AG20443 (cell line): ENCODE measurements at regions not wholly inside any gene's neighbourhood (a gene's known extent, or its start where the extent isn't known, plus 50 kb on each side); places are given as distances from the start of the nearest gene placed in this dataset.

Source experiments
- DNase-seq: peaks from one replicate; pipeline ENCODE4 v3.0.0; 2012; ENCODE audit warnings: low spot score, mixed read lengths

DNA sequence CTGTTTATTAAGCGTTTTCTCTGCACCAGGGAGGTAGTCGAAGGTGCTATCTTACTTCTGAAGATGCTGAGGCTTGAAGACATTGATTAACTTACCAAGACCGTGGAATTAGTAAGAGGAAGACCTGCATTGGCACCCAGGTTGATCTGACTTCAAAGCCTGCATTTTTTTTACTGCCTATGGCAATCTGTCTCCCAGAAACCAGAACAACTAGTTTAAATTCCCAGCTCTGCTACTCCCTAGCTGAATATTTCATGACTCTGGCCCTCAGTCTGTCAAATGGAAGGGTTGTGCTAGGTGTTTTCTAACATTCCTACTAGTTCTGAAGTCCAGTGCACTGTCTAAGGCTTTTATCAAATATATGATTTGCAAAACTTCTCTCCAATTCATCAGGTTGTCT is 52.0 kb upstream of the GRAMD1B start:
- DNase-seq: no peak

DNA sequence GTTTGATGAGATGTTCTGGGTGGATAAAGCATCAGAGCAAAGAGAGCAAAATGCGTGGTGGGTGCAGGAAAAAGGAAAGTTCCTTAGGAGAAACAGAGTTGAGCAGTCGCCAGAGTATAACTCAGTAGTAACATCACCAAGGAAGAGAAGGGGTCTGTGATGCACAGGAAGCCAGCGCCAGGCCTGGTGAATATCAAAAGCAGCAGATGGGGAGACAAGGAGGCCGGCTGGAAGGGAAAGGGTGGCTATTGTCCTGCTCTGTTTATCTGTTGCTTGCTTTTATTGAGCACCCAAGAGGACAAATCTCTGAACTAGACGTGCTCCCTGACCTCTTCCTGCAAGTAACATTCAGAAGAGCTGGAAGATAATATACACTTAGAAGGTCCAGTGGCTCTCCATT is 52.7 kb upstream of the GRAMD1B start:
- no peak for DNase-seq

DNA sequence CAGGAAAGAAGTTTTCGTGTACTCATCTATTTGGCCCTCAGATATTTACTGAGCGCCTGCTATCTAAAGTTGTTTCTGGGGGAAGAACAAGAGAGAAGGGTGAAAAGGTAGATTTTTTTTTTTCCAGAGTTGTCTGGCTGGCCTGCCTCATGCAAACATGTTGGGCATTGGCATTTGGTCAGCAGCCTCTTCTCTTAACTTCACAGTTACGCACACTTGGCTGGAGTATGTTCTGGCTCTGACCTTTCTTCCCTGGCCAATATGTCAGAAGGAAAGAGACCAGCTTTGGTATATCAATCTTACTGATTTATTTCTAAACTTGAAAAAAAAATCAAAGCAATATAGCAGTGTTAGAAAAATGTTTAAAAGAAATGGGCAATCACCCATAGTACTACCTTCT is 54.2 kb upstream of the GRAMD1B start:
- DNase-seq: no peak

DNA sequence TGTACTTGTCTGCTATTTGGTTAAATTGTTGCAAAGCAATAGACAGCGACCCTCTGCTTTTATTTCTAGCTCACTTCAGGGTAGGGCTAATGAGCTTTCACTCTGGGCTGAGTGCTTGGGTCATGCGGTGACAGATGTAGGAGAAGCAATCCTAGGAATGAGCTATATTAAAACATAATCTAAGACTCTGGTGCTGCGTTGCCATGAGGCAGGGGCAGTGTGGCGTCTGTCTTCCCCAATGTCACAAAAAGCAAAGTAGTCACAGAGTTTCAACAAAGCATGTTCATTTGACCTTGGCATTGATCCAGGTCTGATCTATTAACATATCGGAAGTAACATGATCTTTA is 55.5 kb upstream of the GRAMD1B start:
- DNase-seq: no peak

DNA sequence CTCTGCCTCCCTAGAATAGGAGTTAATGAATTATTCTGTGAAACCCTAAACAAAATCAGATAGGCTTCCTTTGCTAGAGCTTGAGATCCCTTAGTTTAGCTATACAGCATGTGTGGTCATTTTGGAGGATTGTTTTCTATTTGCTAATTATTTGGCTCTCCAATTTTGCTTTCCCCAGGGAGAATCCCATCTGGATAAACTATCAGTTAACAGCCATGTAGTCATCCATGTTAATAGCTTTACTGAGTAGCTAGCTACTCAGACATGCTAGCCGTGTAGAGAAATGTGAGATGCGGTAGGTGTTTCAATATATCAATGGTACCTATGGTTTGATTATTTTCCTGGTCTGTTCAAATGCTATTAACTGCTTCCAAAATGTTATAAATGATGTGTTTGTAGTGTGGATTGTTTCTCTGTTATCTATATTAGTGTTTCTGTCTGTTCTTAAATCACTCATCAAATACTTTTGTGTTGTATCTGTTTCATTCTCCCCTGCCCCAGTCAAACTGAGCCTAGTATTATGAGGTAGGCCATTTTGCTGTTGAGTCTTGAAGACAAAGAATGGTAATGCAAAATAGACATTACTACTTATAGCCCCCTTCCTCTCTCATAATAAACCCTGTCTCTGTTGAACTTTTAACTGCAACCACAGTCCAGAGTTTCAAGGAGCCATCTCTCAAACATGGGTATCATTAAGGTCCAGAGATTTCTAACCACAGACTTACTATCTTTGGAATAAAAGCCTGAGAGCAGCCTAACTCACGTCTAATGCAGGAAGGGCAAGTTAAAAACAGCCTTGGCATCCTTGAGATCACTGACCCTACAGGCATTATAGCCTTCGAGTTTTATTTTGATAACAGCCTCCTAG is 56.1 kb upstream of the GRAMD1B start:
- DNase-seq: no peak

DNA sequence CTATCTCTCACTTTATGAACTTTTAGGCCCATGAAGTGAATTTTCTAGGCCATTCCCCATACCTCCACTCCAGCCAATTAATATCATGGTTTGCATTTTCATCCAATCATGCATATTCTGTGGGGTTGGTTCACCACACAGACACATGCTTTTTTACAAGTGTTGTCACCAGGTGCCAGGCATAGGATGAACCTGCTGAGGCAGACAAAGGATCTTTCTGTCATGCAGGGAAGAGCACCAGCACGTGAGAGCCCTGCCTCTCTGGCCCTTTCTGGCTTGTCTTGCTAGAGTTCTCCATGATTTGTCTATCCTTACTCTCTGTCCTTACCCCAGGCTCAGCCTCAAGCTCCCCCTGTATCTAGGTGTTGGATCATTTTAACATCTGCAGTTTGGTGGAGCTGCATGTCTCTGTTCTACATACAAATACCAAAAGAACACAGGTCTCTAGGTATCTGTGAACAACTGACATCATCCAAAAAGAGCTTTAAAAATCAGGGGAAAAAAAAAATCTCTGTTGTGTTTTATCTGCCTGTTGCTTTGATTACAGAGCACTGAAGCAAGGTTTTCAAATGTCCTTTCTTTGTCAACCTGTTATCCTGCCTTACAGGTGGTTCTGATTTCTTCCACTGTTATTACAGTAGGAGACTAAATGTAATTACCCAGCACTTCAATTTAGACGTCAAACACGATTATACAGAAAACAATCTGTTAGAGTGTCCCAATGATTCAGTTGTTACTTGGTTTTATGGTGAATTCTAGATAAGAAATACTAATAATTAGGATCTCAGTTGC is 58.4 kb upstream of the GRAMD1B start:
- no peak for DNase-seq

DNA sequence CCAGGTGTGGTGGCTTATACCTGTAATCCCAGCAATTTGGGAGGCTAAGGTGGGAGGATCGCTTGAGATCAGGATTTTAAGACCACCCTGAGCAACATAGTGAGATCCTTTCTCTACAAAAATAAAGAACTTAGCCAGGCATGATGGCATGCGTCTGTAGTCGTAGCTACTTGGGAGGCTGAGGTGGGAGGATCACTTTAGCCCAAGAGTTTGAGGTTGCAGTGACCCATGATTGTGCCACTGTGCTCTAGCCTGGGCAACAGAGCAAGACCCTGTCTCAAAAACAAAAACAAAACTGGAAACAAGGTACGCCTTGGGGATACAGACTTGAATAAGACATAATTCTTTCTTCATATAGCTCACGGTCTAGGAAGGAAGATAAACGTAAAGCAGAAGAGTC is 63.1 kb upstream of the GRAMD1B start:
- DNase-seq: no peak

DNA sequence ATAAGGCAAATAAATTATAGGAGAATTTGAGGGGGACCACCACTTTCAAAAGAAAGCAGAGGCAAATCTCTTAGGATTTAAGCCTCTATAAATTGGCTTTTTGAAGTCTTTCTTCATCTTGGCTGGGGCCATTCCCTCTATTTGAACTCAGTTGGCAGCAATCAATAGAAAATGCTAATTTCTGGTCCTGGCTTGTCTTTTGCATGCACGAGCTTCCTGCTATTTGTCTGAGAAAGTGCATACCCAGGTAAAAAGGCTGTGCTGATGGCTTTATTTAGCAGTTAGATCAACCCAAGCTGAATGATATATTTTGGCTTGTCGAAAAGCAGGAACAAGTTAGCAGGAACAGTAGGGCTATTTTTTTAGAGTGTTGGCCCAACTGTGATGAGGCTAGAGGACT is 64.1 kb upstream of the GRAMD1B start:
- DNase-seq: no peak

DNA sequence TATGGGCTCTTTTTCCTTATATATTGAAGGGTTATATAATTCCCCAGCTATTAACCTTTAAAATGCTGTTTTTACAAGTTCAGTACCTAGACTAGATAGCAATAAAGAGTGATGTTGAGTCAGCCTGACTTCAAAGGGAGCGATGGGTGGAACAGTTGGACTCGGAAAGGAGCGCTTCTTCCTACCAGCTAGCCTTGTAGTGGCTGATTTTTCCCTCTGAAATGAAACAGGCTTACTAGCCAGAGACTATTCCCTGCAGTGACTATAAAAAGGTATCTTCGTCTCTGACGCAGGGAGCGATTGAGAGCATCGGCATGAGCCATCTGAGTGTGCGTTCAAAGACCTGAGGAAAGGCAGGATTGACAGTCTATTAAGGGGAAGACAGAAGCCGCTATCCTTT is 66.0 kb upstream of the GRAMD1B start:
- no peak for DNase-seq

DNA sequence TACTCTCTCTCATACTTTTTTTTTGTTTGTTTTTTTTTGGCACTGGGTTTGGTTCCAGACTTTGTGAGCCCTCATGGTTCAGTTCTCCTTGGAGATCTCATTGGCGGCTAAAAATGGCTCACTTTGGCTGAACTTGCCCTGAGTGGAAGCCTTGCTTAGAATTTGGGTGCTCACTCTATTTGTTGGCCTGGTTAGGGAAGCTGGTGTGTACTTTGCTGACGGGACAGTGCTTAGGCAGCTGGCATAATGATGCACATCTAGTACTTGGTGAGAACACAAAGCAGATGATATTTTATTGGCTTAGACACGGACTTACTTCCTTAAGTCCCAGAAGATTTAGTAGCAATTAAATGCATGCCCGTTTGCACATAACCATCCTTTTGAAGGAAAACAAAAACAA is 66.5 kb upstream of the GRAMD1B start:
- no peak for DNase-seq

DNA sequence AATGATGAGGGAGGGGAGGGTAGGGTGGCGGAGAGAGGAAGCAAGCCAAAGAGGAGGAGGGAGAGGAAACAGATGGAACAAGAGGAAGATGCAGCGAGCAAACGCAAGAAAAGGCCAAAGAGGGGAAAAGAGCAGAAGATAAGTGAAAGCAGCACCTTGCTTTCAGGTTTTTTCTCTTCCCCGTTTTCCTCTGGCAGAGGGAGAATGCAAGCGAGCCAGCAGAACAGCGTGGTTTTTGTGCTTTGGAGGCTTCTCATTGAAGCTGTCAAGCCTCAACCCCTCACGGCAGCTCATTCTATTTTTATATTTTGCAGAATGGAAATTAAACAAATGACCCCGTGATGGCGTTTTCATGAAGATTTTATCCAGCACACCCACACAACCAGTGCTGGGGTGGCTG is 67.1 kb upstream of the GRAMD1B start:
- no peak for DNase-seq

DNA sequence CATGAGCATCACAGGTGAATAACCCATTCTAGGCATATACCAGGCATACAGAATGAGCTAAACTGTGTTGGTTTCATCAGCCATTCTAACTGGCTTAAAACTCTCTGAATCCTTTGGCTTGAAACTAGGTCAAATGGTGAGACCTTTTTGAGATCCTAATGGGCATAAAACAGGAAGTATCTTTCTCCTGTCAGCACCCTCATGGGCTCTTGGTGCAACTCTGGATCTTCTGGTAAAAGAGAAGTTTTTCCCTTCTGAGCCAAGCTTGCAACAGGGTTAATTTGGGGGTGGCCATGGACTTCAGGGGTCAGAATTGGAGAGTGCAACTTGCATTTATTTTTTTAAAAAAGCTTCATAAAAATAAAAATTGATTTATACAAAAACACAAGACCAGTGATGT is 67.9 kb upstream of the GRAMD1B start:
- DNase-seq: no peak

DNA sequence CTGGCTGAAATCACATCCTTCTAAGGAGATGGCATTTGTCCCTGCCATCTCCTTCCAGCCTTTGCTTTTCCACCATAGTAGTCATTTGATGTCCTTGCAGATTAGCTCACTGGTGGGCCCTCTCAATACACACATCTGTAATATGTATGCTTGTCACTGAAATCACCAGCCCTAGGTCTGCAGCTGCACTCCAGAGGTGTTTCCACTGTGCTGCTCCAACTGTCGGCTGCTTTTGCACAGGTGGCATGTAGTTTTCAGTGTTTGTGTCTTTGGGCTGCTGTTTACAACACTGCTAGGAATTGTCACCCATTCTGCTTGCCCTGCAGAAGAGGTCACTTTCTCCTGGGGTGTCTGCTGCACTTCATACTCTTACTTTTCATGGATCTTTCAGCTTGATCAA is 69.0 kb upstream of the GRAMD1B start:
- DNase-seq: no peak

DNA sequence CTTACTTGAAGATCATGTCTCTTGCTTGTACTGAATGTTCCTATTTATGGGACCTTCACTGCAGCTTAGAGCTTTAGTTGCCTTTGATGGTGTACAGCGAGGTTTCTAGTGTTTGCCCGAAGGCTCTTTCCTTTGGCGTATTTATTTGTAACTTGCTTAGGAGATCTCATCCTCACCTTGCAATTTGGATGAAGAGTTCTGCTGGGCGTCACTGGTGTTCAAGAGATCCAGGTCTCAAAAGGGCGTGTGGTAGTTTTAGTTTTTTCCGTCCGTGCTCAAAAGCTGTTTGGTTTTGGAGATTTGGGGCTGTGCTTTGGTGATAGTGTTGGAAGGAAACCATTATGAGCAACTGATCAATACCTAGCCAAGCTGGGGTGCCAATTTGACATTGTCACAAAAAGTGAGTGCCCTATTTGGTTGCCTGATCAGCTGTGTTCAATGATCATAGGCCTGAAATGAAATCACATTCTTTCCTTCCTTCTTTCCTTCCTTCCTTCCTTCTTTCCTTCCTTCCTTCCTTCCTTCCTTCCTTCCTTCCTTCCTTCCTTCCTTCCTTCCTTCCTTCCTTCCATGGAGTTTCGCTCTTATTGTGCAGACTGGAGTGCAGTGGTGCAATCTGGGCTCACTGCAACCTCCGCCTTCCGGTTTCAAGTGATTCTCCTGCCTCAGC is 69.7 kb upstream of the GRAMD1B start:
- no peak for DNase-seq

DNA sequence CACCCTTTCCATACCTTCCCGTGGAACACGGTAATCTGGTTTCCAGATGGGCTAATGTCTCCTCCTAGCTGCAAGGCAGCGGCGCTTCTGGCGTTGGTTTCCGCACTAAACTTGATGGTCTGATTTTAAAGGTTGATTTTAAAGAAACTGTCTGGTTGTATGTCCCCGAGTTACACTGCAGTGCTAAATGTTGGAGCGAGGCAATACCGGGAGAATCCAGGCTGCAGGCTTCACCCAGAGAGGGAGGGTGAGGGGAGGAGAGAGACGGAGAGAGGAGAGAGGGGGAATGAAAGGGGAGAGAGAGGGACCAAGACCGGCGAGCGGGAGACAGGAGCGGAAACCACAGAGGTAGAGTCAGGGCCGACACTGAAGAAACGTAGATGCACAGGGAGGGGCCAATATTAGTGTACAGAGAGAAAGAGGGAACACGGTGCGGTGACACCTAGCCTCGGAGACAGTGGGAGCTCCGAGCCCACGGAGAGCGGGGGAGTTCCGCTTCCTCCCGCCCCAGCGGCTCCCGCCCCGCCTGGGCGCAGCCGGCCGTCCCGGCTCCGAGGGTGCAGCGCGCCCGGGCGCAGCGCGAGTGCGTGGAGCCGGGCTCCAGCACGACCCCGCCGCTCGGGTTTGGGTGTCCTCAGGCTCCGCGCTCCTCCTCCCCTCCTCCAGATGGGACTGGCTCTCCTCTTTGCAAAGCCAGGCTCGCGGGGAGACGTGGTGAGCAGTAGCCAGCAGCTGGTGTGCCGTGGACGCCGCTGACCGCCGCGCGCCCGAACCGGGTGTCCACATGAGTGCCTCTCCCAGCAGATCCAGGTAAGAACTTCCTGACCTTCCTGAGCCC is 71.9 kb upstream of the GRAMD1B start:
- DNase-seq: peak; percentile 66

DNA sequence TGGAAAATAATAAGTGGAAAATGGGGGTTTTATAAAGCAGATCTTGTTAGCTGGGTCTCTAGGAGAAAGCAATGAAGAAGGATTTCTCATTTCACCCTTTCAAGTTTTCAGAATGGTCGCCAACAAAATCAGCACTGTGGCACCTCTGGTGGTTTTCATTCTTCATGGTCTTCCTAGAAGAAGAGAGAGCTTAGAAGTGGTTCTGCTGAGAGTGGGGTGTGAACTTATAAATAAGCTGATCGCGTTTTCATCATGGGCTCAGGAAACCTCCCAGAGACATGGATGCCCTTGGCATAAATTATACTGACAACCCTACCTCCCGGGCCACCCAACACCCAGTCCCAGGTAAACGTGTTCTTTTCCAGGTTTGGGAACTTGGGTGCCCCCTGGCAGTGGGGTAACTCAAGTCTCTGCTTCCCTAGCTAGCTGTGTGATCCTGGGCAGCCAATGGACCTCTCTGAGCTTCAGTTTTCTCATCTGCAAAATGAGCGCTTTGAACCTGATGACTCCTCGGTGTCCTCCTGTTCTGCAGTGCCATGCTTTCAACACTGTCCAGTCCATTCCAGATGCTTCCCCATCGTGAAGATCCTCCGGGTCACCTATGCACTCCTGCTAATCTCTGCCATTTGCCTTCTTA is 72.6 kb upstream of the GRAMD1B start:
- no peak for DNase-seq

DNA sequence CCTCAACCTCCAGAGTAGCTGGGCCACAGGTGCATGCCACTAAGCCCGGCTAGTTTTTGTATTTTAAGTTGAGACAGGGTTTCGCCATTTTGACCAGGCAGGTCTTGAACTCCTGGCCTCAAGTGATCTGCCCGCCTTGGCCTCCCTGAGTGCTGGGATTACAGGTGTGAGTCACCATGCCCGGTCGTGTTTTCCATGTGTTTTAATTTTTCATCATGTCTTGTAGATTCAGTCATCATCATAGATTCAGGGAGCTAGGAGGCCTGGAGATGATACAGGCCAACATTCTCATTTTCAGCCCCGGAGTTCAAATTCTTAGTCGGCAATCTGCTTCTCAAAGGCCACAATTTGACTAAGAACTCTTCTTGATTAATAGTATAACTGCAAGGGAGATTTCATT is 73.5 kb upstream of the GRAMD1B start:
- DNase-seq: no peak

DNA sequence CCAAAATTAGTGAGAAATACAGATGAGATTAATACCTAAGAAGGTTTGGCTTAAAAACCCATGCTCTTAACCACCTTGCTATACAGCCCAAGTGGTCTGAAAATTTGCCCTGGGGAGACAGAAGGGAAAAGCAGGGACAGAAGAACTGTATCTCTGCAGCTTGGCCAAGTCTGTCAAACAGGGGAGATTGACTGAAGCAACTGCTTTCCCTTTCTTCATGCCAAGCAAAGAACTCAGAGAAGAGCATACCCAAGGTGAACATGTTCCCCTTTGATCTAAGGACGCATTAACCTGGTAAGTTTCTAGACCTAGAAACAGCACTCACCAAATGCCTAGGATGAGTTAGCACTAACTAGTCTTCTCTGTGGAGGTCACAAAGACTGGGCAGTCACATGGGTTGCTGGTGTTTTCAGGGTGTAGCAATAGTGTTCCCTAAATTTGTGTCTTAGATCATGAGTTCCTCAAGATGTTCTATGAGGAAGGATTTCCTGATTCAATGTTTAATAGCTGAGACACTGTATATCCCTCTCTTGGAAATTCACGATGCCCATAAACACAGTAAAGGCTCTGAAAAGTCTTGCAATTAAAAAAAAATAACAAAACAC is 75.6 kb upstream of the GRAMD1B start:
- DNase-seq: no peak

DNA sequence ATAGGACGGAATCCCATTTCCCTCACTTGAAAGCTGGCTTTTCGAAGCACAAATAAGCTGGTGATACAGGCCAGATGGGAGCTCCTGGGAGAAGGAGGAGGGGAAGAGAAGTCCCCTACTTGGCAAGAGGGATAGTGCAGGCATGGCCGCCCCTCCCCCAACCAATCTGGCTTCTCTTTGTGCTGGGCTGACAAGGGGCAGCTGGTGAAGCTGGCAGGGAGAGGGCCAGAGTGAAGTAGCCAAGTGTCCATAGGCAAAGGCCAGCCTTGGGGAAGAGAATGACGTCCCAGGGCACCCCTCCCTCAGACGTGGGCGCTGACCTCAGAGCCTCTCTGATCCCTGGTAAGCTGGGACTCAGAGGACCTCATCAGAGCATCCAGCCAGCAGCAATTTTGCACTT is 78.7 kb upstream of the GRAMD1B start:
- no peak for DNase-seq

DNA sequence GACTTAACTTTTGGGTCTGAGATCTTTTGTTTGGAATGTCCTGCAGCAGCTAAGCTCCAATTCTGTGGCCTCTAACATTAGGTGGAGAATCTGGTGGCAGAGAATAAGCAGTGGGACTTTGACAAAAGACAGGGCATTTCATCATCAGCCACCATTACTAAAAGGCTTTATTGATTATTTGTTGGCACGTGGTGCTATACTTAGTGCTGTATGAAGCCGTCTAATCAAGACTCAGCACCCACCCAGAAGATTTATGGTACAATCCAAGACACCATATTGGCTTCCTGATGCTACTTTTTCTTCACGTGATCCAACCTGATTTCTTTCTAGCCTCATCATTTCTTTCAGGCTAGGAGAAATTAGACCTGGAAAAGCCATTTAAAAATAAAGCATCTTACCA is 80.7 kb upstream of the GRAMD1B start:
- no peak for DNase-seq

DNA sequence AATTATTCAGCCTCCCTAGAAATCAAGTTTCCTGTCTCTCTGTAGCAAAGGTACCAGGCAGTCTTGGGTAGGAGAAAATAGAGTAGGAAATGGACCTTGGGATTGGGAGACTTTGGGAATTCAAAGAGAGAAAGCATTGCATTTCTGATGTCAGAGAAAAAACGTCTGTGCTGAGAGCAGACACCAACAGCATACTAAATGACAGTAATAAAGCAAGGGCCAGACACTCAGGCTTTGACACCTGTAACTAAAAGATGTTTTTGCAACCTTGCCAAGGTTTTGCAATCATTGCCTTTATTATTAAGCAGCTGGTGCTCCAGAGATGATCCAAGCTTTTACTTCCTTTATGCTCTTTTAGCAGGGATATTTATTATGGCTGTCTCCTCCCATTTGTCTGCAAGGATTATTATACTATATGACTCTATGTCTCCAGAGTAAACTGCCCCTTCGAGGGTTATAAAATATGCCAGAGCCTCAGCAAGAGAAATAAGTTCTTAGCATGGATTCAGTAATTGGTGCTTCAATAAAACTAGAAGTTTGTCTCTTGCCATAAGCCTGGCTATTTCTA is 85.2 kb upstream of the GRAMD1B start:
- no peak for DNase-seq
